ENCODE measurements at regions not wholly inside any gene's neighbourhood (a gene's known extent, or its start where the extent isn't known, plus 50 kb on each side); places are given as distances from the start of the nearest gene placed in this dataset.

- Histone ChIP-seq H3K4me1 (ENCODE audit: control insufficient read depth, insufficient read depth, low read length, poor library complexity, severe bottlenecking) (no peaks in the 10 kb centered on the region), H3K27me3 (ENCODE audit: control insufficient read depth, insufficient read depth, low read length) (no peaks in the 10 kb centered on the region), H3K4me3 (ENCODE audit: low read depth, low read length) (no peak overlapping the region), H3K9me3 (ENCODE audit: control insufficient read depth in 2 of 2, low read length in 2 of 2) (peaks cover 0 to 3% of the 10 kb centered on the region in 2 experiments), H3K36me3 (ENCODE audit: control insufficient read depth, insufficient read depth, low read length) (no peaks in the 10 kb centered on the region), H3K27ac (ENCODE audit: insufficient read depth, low read length, poor library complexity, severe bottlenecking) (no peak overlapping the region)
- Mint-ChIP-seq H3K4me3 (no peak overlapping the region), H3K36me3 (no peaks in the 10 kb centered on the region), H3K27ac (no peak overlapping the region), H3K4me1 (no peaks in the 10 kb centered on the region), H3K9me3 (peaks cover 2 to 11% (median 5%) of the 10 kb centered on the region in 7 donors), H3K27me3 (no peaks in the 10 kb centered on the region)
- DNase-seq (no peak), ATAC-seq (ENCODE audit: low read depth in 2 of 2) (no peak)
These were observed 664.9 kb upstream of the WWC1 start for GRCh38 chr5:167626341-167627123.

DNA sequence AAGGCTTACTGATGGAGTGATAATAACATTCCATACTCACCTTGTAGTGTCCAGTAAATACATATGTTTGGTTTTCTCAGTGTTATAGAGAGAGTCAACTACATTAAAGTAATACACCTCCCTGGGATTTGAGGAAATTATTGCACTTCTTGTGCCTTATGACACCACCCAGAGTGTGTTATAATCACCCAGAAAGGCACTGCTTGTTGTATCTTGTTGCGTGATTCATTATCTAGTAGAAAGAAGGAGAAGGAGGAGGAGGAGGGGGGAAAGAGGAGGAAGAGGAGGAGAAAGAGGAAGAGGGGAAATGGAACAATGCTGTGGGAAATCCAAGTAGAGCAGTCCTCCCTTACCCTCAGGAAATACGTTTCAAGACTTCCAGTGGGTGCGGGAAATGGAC lies 661.8 kb upstream of the WWC1 start:
- no peaks in the 10 kb centered on the region for H3K27me3 ChIP-seq (ENCODE audit: control insufficient read depth, insufficient read depth, low read length)
- Mint-ChIP-seq H3K9me3 (peaks cover 2 to 11% (median 5%) of the 10 kb centered on the region in 7 donors), H3K4me3 (no peak overlapping the region), H3K27ac (no peak overlapping the region), H3K4me1 (no peaks in the 10 kb centered on the region), H3K36me3 (no peaks in the 10 kb centered on the region), H3K27me3 (no peaks in the 10 kb centered on the region)
- no peak for DNase-seq
- H3K36me3 ChIP-seq (ENCODE audit: control insufficient read depth, insufficient read depth, low read length): no peaks in the 10 kb centered on the region
- no peaks in the 10 kb centered on the region for H3K9me3 ChIP-seq (ENCODE audit: control insufficient read depth in 2 of 2, low read length in 2 of 2)
- no peak for ATAC-seq (ENCODE audit: low read depth in 2 of 2)
- no peak overlapping the region for H3K27ac ChIP-seq (ENCODE audit: insufficient read depth, low read length, poor library complexity, severe bottlenecking)
- no peaks in the 10 kb centered on the region for H3K4me1 ChIP-seq (ENCODE audit: control insufficient read depth, insufficient read depth, low read length, poor library complexity, severe bottlenecking)
- no peak overlapping the region for H3K4me3 ChIP-seq (ENCODE audit: low read depth, low read length)

DNA sequence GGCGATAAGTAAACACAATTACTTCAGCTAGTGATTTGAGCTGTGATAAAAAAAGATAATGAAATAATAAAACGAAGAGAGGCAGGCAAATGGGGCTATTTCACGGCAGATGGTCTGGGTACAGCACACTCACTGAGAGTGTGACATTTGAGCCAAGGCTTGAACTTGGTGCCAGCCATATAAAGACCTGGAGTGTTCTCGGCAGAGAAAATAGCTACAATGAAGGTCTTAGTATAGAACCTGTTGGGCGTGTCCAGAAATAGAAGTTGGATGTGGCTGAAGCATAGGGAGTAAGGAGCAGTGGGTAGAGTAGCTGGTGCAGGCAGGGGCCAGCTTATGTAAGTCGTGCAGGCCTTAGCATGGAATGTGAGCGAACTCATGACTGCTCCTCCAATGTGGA lies 660.3 kb upstream of the WWC1 start:
- H3K27ac ChIP-seq (ENCODE audit: insufficient read depth, low read length, poor library complexity, severe bottlenecking): no peak overlapping the region
- no peaks in the 10 kb centered on the region for H3K36me3 Mint-ChIP-seq
- peaks cover 0 to 11% (median 5%) of the 10 kb centered on the region in 7 donors for H3K9me3 Mint-ChIP-seq
- H3K9me3 ChIP-seq (ENCODE audit: control insufficient read depth in 2 of 2, low read length in 2 of 2): no peaks in the 10 kb centered on the region
- no peak for DNase-seq
- no peak for ATAC-seq (ENCODE audit: low read depth in 2 of 2)
- H3K4me1 ChIP-seq (ENCODE audit: control insufficient read depth, insufficient read depth, low read length, poor library complexity, severe bottlenecking): no peaks in the 10 kb centered on the region
- no peaks in the 10 kb centered on the region for H3K27me3 ChIP-seq (ENCODE audit: control insufficient read depth, insufficient read depth, low read length)
- no peak overlapping the region for H3K27ac Mint-ChIP-seq
- no peaks in the 10 kb centered on the region for H3K4me1 Mint-ChIP-seq
- H3K4me3 ChIP-seq (ENCODE audit: low read depth, low read length): no peak overlapping the region
- H3K27me3 Mint-ChIP-seq: no peaks in the 10 kb centered on the region
- no peak overlapping the region for H3K4me3 Mint-ChIP-seq
- H3K36me3 ChIP-seq (ENCODE audit: control insufficient read depth, insufficient read depth, low read length): no peaks in the 10 kb centered on the region

DNA sequence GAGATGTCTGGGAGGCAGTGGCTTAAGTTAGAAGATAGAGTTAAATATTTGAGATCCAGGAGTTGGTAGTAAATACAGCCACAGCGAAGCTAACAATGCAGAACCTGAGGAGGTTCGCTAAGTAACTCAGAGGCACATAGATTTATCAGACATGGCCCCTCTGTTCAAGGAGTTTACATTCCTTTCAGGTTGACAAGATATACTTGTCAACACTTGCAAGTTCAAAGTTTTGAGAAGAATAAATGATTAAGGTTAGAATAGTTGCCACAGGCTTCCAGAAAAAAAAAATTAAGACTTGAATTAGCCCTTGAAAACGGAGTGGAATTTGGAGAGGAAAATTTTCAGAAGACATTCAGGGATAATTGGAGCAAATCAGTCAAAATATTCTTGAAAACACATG lies 658.3 kb upstream of the WWC1 start:
- no peaks in the 10 kb centered on the region for H3K36me3 Mint-ChIP-seq
- Histone ChIP-seq H3K27me3 (ENCODE audit: control insufficient read depth, insufficient read depth, low read length) (no peaks in the 10 kb centered on the region), H3K27ac (ENCODE audit: insufficient read depth, low read length, poor library complexity, severe bottlenecking) (no peak overlapping the region), H3K4me1 (ENCODE audit: control insufficient read depth, insufficient read depth, low read length, poor library complexity, severe bottlenecking) (no peaks in the 10 kb centered on the region), H3K36me3 (ENCODE audit: control insufficient read depth, insufficient read depth, low read length) (no peaks in the 10 kb centered on the region), H3K4me3 (ENCODE audit: low read depth, low read length) (no peak overlapping the region), H3K9me3 (ENCODE audit: control insufficient read depth in 2 of 2, low read length in 2 of 2) (no peaks in the 10 kb centered on the region)
- DNase-seq: no peak
- peaks cover 1 to 11% (median 5%) of the 10 kb centered on the region in 7 donors for H3K9me3 Mint-ChIP-seq
- no peaks in the 10 kb centered on the region for H3K27me3 Mint-ChIP-seq
- H3K4me3 Mint-ChIP-seq: no peak overlapping the region
- no peak overlapping the region for H3K27ac Mint-ChIP-seq
- H3K4me1 Mint-ChIP-seq: no peaks in the 10 kb centered on the region
- ATAC-seq (ENCODE audit: low read depth in 2 of 2): no peak

DNA sequence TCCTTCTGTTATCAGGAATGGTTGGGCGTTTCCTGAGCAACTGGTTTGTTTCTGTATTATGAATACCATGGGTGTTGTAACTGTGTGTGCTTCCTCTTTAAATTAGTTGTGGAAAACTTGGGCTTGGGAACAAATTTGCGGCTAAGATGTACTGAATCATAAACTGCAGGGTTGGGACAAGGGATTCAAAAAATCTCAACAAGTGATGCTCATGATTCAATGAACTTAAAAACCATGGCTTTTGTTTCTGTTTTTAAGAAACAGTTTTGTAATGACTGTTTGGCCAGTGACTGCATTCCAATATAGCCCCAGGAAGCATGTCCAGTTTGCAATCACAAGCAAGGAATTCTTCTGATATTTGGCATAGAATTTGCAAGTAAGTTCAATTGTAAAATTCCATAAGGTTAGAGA lies 657.5 kb upstream of the WWC1 start:
- Mint-ChIP-seq H3K27me3 (no peaks in the 10 kb centered on the region), H3K4me1 (no peaks in the 10 kb centered on the region)
- H3K9me3 ChIP-seq (ENCODE audit: control insufficient read depth in 2 of 2, low read length in 2 of 2): no peaks in the 10 kb centered on the region

GRCh38 chr5:167634432-167634831 lies 657.0 kb upstream of the WWC1 start:
- no peaks in the 10 kb centered on the region for H3K9me3 ChIP-seq (ENCODE audit: control insufficient read depth in 2 of 2, low read length in 2 of 2)
- Mint-ChIP-seq H3K4me1 (no peaks in the 10 kb centered on the region), H3K27ac (no peak overlapping the region), H3K4me3 (no peak overlapping the region), H3K27me3 (no peaks in the 10 kb centered on the region), H3K9me3 (peaks cover 1 to 11% (median 3%) of the 10 kb centered on the region in 7 donors), H3K36me3 (no peaks in the 10 kb centered on the region)
- no peak overlapping the region for H3K27ac ChIP-seq (ENCODE audit: insufficient read depth, low read length, poor library complexity, severe bottlenecking)
- ATAC-seq (ENCODE audit: low read depth in 2 of 2) (no peak), DNase-seq (no peak)
- H3K27me3 ChIP-seq (ENCODE audit: control insufficient read depth, insufficient read depth, low read length): no peaks in the 10 kb centered on the region
- H3K4me3 ChIP-seq (ENCODE audit: low read depth, low read length): no peak overlapping the region
- H3K4me1 ChIP-seq (ENCODE audit: control insufficient read depth, insufficient read depth, low read length, poor library complexity, severe bottlenecking): no peaks in the 10 kb centered on the region
- no peaks in the 10 kb centered on the region for H3K36me3 ChIP-seq (ENCODE audit: control insufficient read depth, insufficient read depth, low read length)

More for the DNA sequence above, 657.5 kb upstream of the WWC1 start:
- Mint-ChIP-seq H3K4me3 (no peak overlapping the region), H3K36me3 (no peaks in the 10 kb centered on the region), H3K9me3 (peaks cover 1 to 11% (median 3%) of the 10 kb centered on the region in 7 donors), H3K27ac (no peak overlapping the region)
- ATAC-seq (ENCODE audit: low read depth in 2 of 2): no peak
- Histone ChIP-seq H3K27me3 (ENCODE audit: control insufficient read depth, insufficient read depth, low read length) (no peaks in the 10 kb centered on the region), H3K4me3 (ENCODE audit: low read depth, low read length) (no peak overlapping the region), H3K27ac (ENCODE audit: insufficient read depth, low read length, poor library complexity, severe bottlenecking) (no peak overlapping the region), H3K36me3 (ENCODE audit: control insufficient read depth, insufficient read depth, low read length) (no peaks in the 10 kb centered on the region), H3K4me1 (ENCODE audit: control insufficient read depth, insufficient read depth, low read length, poor library complexity, severe bottlenecking) (no peaks in the 10 kb centered on the region)
- no peak for DNase-seq

DNA sequence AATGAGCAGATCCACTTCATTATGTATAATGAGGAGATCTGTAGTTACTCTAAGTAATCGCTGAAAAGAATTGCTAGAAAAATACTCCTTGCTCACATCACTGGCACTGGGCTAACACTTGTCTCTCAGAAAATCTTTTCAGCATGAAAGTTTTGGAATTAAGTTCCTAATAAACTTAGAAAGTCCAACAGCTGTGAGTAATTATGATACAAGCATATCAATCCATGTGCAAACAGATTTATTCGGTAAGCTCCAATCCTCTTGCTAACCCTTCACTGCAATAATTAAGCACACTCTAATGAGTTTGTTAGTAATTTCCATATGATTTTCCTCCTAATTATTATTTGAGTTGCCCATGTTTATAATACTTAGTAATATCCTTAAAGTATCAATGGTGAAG lies 652.6 kb upstream of the WWC1 start:
- no peak for ATAC-seq (ENCODE audit: low read depth in 2 of 2)
- Histone ChIP-seq H3K27ac (ENCODE audit: insufficient read depth, low read length, poor library complexity, severe bottlenecking) (no peak overlapping the region), H3K36me3 (ENCODE audit: control insufficient read depth, insufficient read depth, low read length) (no peaks in the 10 kb centered on the region), H3K27me3 (ENCODE audit: control insufficient read depth, insufficient read depth, low read length) (no peaks in the 10 kb centered on the region), H3K4me3 (ENCODE audit: low read depth, low read length) (no peak overlapping the region), H3K4me1 (ENCODE audit: control insufficient read depth, insufficient read depth, low read length, poor library complexity, severe bottlenecking) (no peaks in the 10 kb centered on the region), H3K9me3 (ENCODE audit: control insufficient read depth in 2 of 2, low read length in 2 of 2) (no peaks in the 10 kb centered on the region)
- H3K9me3 Mint-ChIP-seq: peaks cover 0 to 3% (median 2%) of the 10 kb centered on the region in 7 donors
- no peak for DNase-seq
- H3K27ac Mint-ChIP-seq: no peak overlapping the region
- H3K4me1 Mint-ChIP-seq: no peaks in the 10 kb centered on the region
- H3K36me3 Mint-ChIP-seq: no peaks in the 10 kb centered on the region
- H3K27me3 Mint-ChIP-seq: no peaks in the 10 kb centered on the region
- H3K4me3 Mint-ChIP-seq: no peak overlapping the region

- H3K4me3 ChIP-seq (ENCODE audit: low read depth, low read length): no peak overlapping the region
- Mint-ChIP-seq H3K27ac (no peak overlapping the region), H3K9me3 (peaks cover 0 to 3% (median 2%) of the 10 kb centered on the region in 7 donors), H3K4me3 (no peak overlapping the region), H3K36me3 (no peaks in the 10 kb centered on the region), H3K4me1 (no peaks in the 10 kb centered on the region), H3K27me3 (no peaks in the 10 kb centered on the region)
- DNase-seq: no peak
- no peaks in the 10 kb centered on the region for H3K36me3 ChIP-seq (ENCODE audit: control insufficient read depth, insufficient read depth, low read length)
- no peaks in the 10 kb centered on the region for H3K4me1 ChIP-seq (ENCODE audit: control insufficient read depth, insufficient read depth, low read length, poor library complexity, severe bottlenecking)
- no peaks in the 10 kb centered on the region for H3K27me3 ChIP-seq (ENCODE audit: control insufficient read depth, insufficient read depth, low read length)
- no peak for ATAC-seq (ENCODE audit: low read depth in 2 of 2)
- H3K9me3 ChIP-seq (ENCODE audit: control insufficient read depth in 2 of 2, low read length in 2 of 2): no peaks in the 10 kb centered on the region
- H3K27ac ChIP-seq (ENCODE audit: insufficient read depth, low read length, poor library complexity, severe bottlenecking): no peak overlapping the region
These were observed 652.2 kb upstream of the WWC1 start for GRCh38 chr5:167639273-167639672.
